H4 (cell line): ENCODE measurements at regions not wholly inside any gene's neighbourhood (a gene's known extent, or its start where the extent isn't known, plus 50 kb on each side); places are given as distances from the start of the nearest gene placed in this dataset.
A peak's percentile ranks its signal among the peaks of the same experiment; 100 is the strongest.

ENCODE experiments used
- DNase-seq: peaks from one replicate; pipeline ENCODE4 v3.0.0-alpha.2; 2015; ENCODE audit warnings: low spot score

- DNase-seq, result no peak
These were observed 50.0 kb upstream of the SLC19A1 start for GRCh38 chr21:45592208-45592619.

- no peak for DNase-seq
These were observed 50.4 kb upstream of the SLC19A1 start for GRCh38 chr21:45592626-45593134.

GRCh38 chr21:45593162-45594022, 50.1 kb upstream of the PCBP3 start:
- DNase-seq, result peak; percentile 32
